ENCODE measurements at regions not wholly inside any gene's neighbourhood (a gene's known extent, or its start where the extent isn't known, plus 50 kb on each side); places are given as distances from the start of the nearest gene placed in this dataset.

- POLR2A ChIA-PET = no interaction called here
- H3K4me3 Mint-ChIP-seq = no peak overlapping the region
Observed at GRCh38 chr2:117091041-117091837, 723.3 kb upstream of the DDX18 start.

GRCh38 chr2:117101613-117102012 lies 712.9 kb upstream of the DDX18 start:
- Mint-ChIP-seq H3K36me3 (ENCODE audit: low read depth) (no peaks in the 10 kb centered on the region), H3K27me3 (no peaks in the 10 kb centered on the region), H3K4me1 (ENCODE audit: low read depth) (no peaks in the 10 kb centered on the region), H3K4me3 (no peak overlapping the region), H3K9me3 (peaks cover 6% of the 10 kb centered on the region), H3K27ac (no peak overlapping the region)
- TF ChIP-seq CTCF (IDR thresholded peaks at IDR 0.05) = no peak
- POLR2A ChIA-PET = no interaction called here
- no peak for DNase-seq
- intact Hi-C loops (cut with micrococcal nuclease) = no loop called here
- CTCF ChIA-PET = no interaction called here
- ATAC-seq = no peak

More at GRCh38 chr2:117091041-117091837, 723.3 kb upstream of the DDX18 start:
- H3K27ac Mint-ChIP-seq = no peak overlapping the region
- intact Hi-C loops (cut with micrococcal nuclease) = no loop called here
- H3K36me3 Mint-ChIP-seq (ENCODE audit: low read depth) = no peaks in the 10 kb centered on the region
- no peak for TF ChIP-seq CTCF (IDR thresholded peaks at IDR 0.05)
- no peaks in the 10 kb centered on the region for H3K4me1 Mint-ChIP-seq (ENCODE audit: low read depth)
- peaks cover 6% of the 10 kb centered on the region for H3K9me3 Mint-ChIP-seq
- DNase-seq (no peak), ATAC-seq (no peak)
- CTCF ChIA-PET = no interaction called here
- no peaks in the 10 kb centered on the region for H3K27me3 Mint-ChIP-seq

GRCh38 chr2:117108741-117109267 lies 705.7 kb upstream of the DDX18 start:
- POLR2A ChIA-PET = no interaction called here
- peaks cover 14% of the 10 kb centered on the region for H3K9me3 Mint-ChIP-seq
- H3K4me1 Mint-ChIP-seq (ENCODE audit: low read depth) = no peaks in the 10 kb centered on the region

GRCh38 chr2:117118994-117119393 lies 695.5 kb upstream of the DDX18 start:
- intact Hi-C loops (cut with micrococcal nuclease) = no loop called here
- CTCF ChIA-PET = no interaction called here
- DNase-seq = no peak
- TF ChIP-seq CTCF (IDR thresholded peaks at IDR 0.05) = no peak
- H3K27ac Mint-ChIP-seq = no peak overlapping the region
- ATAC-seq = no peak
- H3K4me1 Mint-ChIP-seq (ENCODE audit: low read depth) = no peaks in the 10 kb centered on the region
- POLR2A ChIA-PET = no interaction called here
- H3K27me3 Mint-ChIP-seq = no peaks in the 10 kb centered on the region
- H3K9me3 Mint-ChIP-seq = peaks cover 3% of the 10 kb centered on the region
- H3K36me3 Mint-ChIP-seq (ENCODE audit: low read depth) = no peaks in the 10 kb centered on the region
- no peak overlapping the region for H3K4me3 Mint-ChIP-seq

More at GRCh38 chr2:117108741-117109267, 705.7 kb upstream of the DDX18 start:
- ATAC-seq (no peak), DNase-seq (no peak)
- Mint-ChIP-seq H3K27me3 (no peaks in the 10 kb centered on the region), H3K4me3 (no peak overlapping the region), H3K36me3 (ENCODE audit: low read depth) (no peaks in the 10 kb centered on the region), H3K27ac (no peak overlapping the region)
- TF ChIP-seq CTCF (IDR thresholded peaks at IDR 0.05) = no peak
- CTCF ChIA-PET = no interaction called here
- intact Hi-C loops (cut with micrococcal nuclease) = no loop called here

- no peak for ATAC-seq
- intact Hi-C loops (cut with micrococcal nuclease) = no loop called here
- ChIA-PET POLR2A (no interaction called here), CTCF (no interaction called here)
- H3K4me1 Mint-ChIP-seq (ENCODE audit: low read depth) = no peaks in the 10 kb centered on the region
- no peaks in the 10 kb centered on the region for H3K27me3 Mint-ChIP-seq
- no peak for DNase-seq
- H3K27ac Mint-ChIP-seq = no peak overlapping the region
- H3K36me3 Mint-ChIP-seq (ENCODE audit: low read depth) = no peaks in the 10 kb centered on the region
- no peak overlapping the region for H3K4me3 Mint-ChIP-seq
- no peak for TF ChIP-seq CTCF (IDR thresholded peaks at IDR 0.05)
- H3K9me3 Mint-ChIP-seq = peaks cover 6% of the 10 kb centered on the region
Observed at GRCh38 chr2:117123362-117123761, 691.1 kb upstream of the DDX18 start.
